ES-I3 (cell line): ENCODE measurements at regions not wholly inside any gene's neighbourhood (a gene's known extent, or its start where the extent isn't known, plus 50 kb on each side); places are given as distances from the start of the nearest gene placed in this dataset.
"Not testable (repeated sequence)": the region's sequence is repeated elsewhere in the genome, so short reads cannot be mapped to it uniquely, and the experiment has no call there.

Experiments used
- H3K36me3 ChIP-seq: 2 replicates; pipeline ENCODE4 v1.6.1; 2013; ENCODE audit warnings: mild to moderate bottlenecking, low read length, control low read depth, moderate library complexity; ENCODE audit not compliant: insufficient read depth
- H3K4me1 ChIP-seq: 2 replicates; pipeline ENCODE4 v1.6.1; 2013; ENCODE audit warnings: mild to moderate bottlenecking, control low read depth, low read length; ENCODE audit not compliant: insufficient read depth
- H3K9ac ChIP-seq: 2 replicates; pipeline ENCODE4 v1.6.1; 2013; ENCODE audit warnings: low read depth, mild to moderate bottlenecking, low read length, moderate library complexity
- H3K9me3 ChIP-seq: 2 replicates; pipeline ENCODE4 v1.6.1; 2013; ENCODE audit warnings: mild to moderate bottlenecking, low read length, moderate library complexity; ENCODE audit not compliant: control insufficient read depth, insufficient read depth

- H3K9me3 ChIP-seq = no peaks in the 10 kb centered on the region; the same call in 1 of the 2 replicates
- no peaks in the 10 kb centered on the region for H3K36me3 ChIP-seq
- H3K9ac ChIP-seq = no peak overlapping the region
- H3K4me1 ChIP-seq = no peaks in the 10 kb centered on the region
Measured at GRCh38 chr5:96329289-96329688, 103.8 kb downstream of the PCSK1 start.

GRCh38 chr5:96327722-96328121, 105.3 kb downstream of the PCSK1 start:
- Histone ChIP-seq H3K9me3 (no peaks in the 10 kb centered on the region; the same call in 1 of the 2 replicates), H3K36me3 (no peaks in the 10 kb centered on the region), H3K4me1 (no peaks in the 10 kb centered on the region), H3K9ac (no peak overlapping the region)

GRCh38 chr5:96326902-96327301, 106.1 kb downstream of the PCSK1 start:
- H3K9ac ChIP-seq = no peak overlapping the region
- no peaks in the 10 kb centered on the region; the same call in 1 of the 2 replicates for H3K9me3 ChIP-seq
- H3K4me1 ChIP-seq = no peaks in the 10 kb centered on the region
- no peaks in the 10 kb centered on the region for H3K36me3 ChIP-seq

- no peaks in the 10 kb centered on the region for H3K4me1 ChIP-seq
- no peaks in the 10 kb centered on the region; the same call in 1 of the 2 replicates for H3K9me3 ChIP-seq
- no peak overlapping the region for H3K9ac ChIP-seq
- H3K36me3 ChIP-seq = no peaks in the 10 kb centered on the region
Measured at GRCh38 chr5:96324708-96325107, 108.3 kb downstream of the PCSK1 start.

GRCh38 chr5:96322865-96323264, 110.2 kb downstream of the PCSK1 start:
- Histone ChIP-seq H3K36me3 (no peaks in the 10 kb centered on the region), H3K4me1 (no peaks in the 10 kb centered on the region), H3K9me3 (no peaks in the 10 kb centered on the region), H3K9ac (no peak overlapping the region)

GRCh38 chr5:96322217-96322616, 110.8 kb downstream of the PCSK1 start:
- H3K9me3 ChIP-seq = no peaks in the 10 kb centered on the region
- no peaks in the 10 kb centered on the region for H3K4me1 ChIP-seq
- no peaks in the 10 kb centered on the region for H3K36me3 ChIP-seq
- no peak overlapping the region for H3K9ac ChIP-seq

- H3K36me3 ChIP-seq = no peaks in the 10 kb centered on the region
- no peaks in the 10 kb centered on the region for H3K9me3 ChIP-seq
- H3K9ac ChIP-seq = no peak overlapping the region
- no peaks in the 10 kb centered on the region for H3K4me1 ChIP-seq
Measured at GRCh38 chr5:96321345-96321744, 111.7 kb downstream of the PCSK1 start.

GRCh38 chr5:96320797-96321196, 112.3 kb downstream of the PCSK1 start:
- Histone ChIP-seq H3K9me3 (no peaks in the 10 kb centered on the region), H3K4me1 (no peaks in the 10 kb centered on the region), H3K9ac (no peak overlapping the region), H3K36me3 (no peaks in the 10 kb centered on the region)

GRCh38 chr5:96319981-96320739, 112.9 kb downstream of the PCSK1 start:
- not testable (repeated sequence) for H3K9me3 ChIP-seq, H3K9ac ChIP-seq, H3K36me3 ChIP-seq, H3K4me1 ChIP-seq

GRCh38 chr5:96318569-96319110, 114.4 kb downstream of the PCSK1 start:
- Histone ChIP-seq H3K9ac (no peak overlapping the region), H3K4me1 (no peaks in the 10 kb centered on the region), H3K9me3 (no peaks in the 10 kb centered on the region), H3K36me3 (no peaks in the 10 kb centered on the region)

- Histone ChIP-seq H3K9ac (no peak overlapping the region), H3K4me1 (no peaks in the 10 kb centered on the region), H3K36me3 (no peaks in the 10 kb centered on the region), H3K9me3 (no peaks in the 10 kb centered on the region)
Measured at GRCh38 chr5:96317945-96318344, 115.1 kb downstream of the PCSK1 start.

- no peak overlapping the region for H3K9ac ChIP-seq
- no peaks in the 10 kb centered on the region for H3K4me1 ChIP-seq
- H3K9me3 ChIP-seq = no peaks in the 10 kb centered on the region; the same call in 1 of the 2 replicates
Measured at GRCh38 chr5:96316487-96316886, 116.6 kb downstream of the PCSK1 start.

GRCh38 chr5:96316017-96316416, 117.0 kb downstream of the PCSK1 start:
- Histone ChIP-seq H3K9ac (no peak overlapping the region), H3K36me3 (no peaks in the 10 kb centered on the region), H3K9me3 (no peaks in the 10 kb centered on the region; the same call in 1 of the 2 replicates), H3K4me1 (no peaks in the 10 kb centered on the region)

More at GRCh38 chr5:96316487-96316886, 116.6 kb downstream of the PCSK1 start:
- H3K36me3 ChIP-seq = no peaks in the 10 kb centered on the region

GRCh38 chr5:96315431-96315830, 117.6 kb downstream of the PCSK1 start:
- Histone ChIP-seq H3K9ac (no peak overlapping the region), H3K4me1 (no peaks in the 10 kb centered on the region)

GRCh38 chr5:96312383-96312782, 120.7 kb downstream of the PCSK1 start:
- Histone ChIP-seq H3K9ac (no peak overlapping the region), H3K36me3 (no peaks in the 10 kb centered on the region), H3K4me1 (no peaks in the 10 kb centered on the region), H3K9me3 (no peaks in the 10 kb centered on the region; the same call in 1 of the 2 replicates)

More at GRCh38 chr5:96315431-96315830, 117.6 kb downstream of the PCSK1 start:
- no peaks in the 10 kb centered on the region for H3K36me3 ChIP-seq
- no peaks in the 10 kb centered on the region; the same call in 1 of the 2 replicates for H3K9me3 ChIP-seq
